Neural cell (in vitro differentiated cells): ENCODE measurements at regions not wholly inside any gene's neighbourhood (a gene's known extent, or its start where the extent isn't known, plus 50 kb on each side); places are given as distances from the start of the nearest gene placed in this dataset.

Source experiments
- H2AFZ ChIP-seq: fragments of 200-600, 300-800 bp; sonication (generic), shearing (Covaris generic); 2 replicates; pipeline ENCODE4 v1.6.0; 2014; ENCODE audit warnings: low read depth, mild to moderate bottlenecking, antibody characterized with exemption, low read length, moderate library complexity
- H3F3A ChIP-seq: fragments of 200-600 bp; shearing (Covaris generic); 2 replicates; pipeline ENCODE4 v1.6.1; 2016; ENCODE audit warnings: mild to moderate bottlenecking, moderate library complexity, mixed read lengths, antibody characterized with exemption, low read length; ENCODE audit not compliant: insufficient read depth, poor library complexity, severe bottlenecking
- H3K27ac ChIP-seq: fragments of 200-600, 300-800 bp; sonication (generic), shearing (Covaris generic); 2 replicates; pipeline ENCODE4 v1.5.1; 2014; ENCODE audit warnings: mild to moderate bottlenecking, low read length, moderate library complexity
- H3K27me3 ChIP-seq: fragments of 300-800, 200-600 bp; sonication (generic), shearing (Covaris generic); 2 replicates; pipeline ENCODE4 v1.6.0; 2014; ENCODE audit warnings: mild to moderate bottlenecking, low read depth, low read length, moderate library complexity; ENCODE audit not compliant: insufficient read depth
- H3K36me3 ChIP-seq: fragments of 300-800, 200-600 bp; sonication (generic), shearing (Covaris generic); 2 replicates; pipeline ENCODE4 v1.5.1; 2014; ENCODE audit warnings: mild to moderate bottlenecking, antibody characterized with exemption, low read length, moderate library complexity; ENCODE audit not compliant: insufficient read depth
- H3K4me2 ChIP-seq: fragments of 300-800, 200-600 bp; sonication (generic), shearing (Covaris generic); 2 replicates; pipeline ENCODE4 v1.6.0; 2014; ENCODE audit warnings: mild to moderate bottlenecking, low read length
- H3K4me3 ChIP-seq: fragments of 300-800, 200-600 bp; sonication (generic), shearing (Covaris generic); 2 replicates; pipeline ENCODE4 v1.5.1; 2014; ENCODE audit warnings: mild to moderate bottlenecking, low read length, moderate library complexity
- H3K79me2 ChIP-seq: fragments of 200-600 bp; shearing (Covaris generic); replicated peaks from 2 replicates; pipeline ENCODE4 v1.6.0; 2014; ENCODE audit warnings: mild to moderate bottlenecking, low read length, moderate library complexity; ENCODE audit not compliant: insufficient read depth
- H3K9ac ChIP-seq: fragments of 300-800, 200-600 bp; sonication (generic), shearing (Covaris generic); 2 replicates; pipeline ENCODE4 v1.6.1; 2016; ENCODE audit warnings: mild to moderate bottlenecking, low read length, mixed read lengths
- H3K9me2 ChIP-seq: fragments of 200-600 bp; shearing (Covaris generic); 2 replicates; pipeline ENCODE4 v1.6.1; 2016; ENCODE audit warnings: mild to moderate bottlenecking, low read length, mixed read lengths; ENCODE audit not compliant: insufficient read depth
- H3K9me3 ChIP-seq: fragments of 200-600, 300-800 bp; sonication (generic), shearing (Covaris generic); 2 replicates; pipeline ENCODE4 v1.6.1; 2016; ENCODE audit warnings: mild to moderate bottlenecking, mixed run types, low read length, moderate library complexity, mixed read lengths
- H4K20me1 ChIP-seq: fragments of 200-600 bp; shearing (Covaris generic); 2 replicates; pipeline ENCODE4 v1.6.1; 2016; ENCODE audit warnings: mild to moderate bottlenecking, mixed run types; ENCODE audit not compliant: insufficient read depth
- EP300 ChIP-seq: fragments of 450-650 bp; conservative IDR thresholded peaks from 2 replicates; pipeline ENCODE4 v1.6.1; 2014; ENCODE audit warnings: antibody characterized with exemption, mild to moderate bottlenecking, moderate library complexity; ENCODE audit not compliant: poor library complexity, severe bottlenecking
- EZH2 ChIP-seq: fragments of 200-600, 300-800 bp; shearing (Covaris generic), sonication (generic); IDR thresholded peaks from 2 replicates; pipeline ENCODE4 v1.6.1; 2014; ENCODE audit warnings: antibody characterized with exemption, low read length, borderline replicate concordance, mild to moderate bottlenecking; ENCODE audit not compliant: insufficient read depth, poor library complexity, severe bottlenecking
- MXI1 ChIP-seq: fragments of 450-650 bp; conservative IDR thresholded peaks from 2 replicates; pipeline ENCODE4 v1.6.1; 2014; ENCODE audit warnings: antibody characterized with exemption, mild to moderate bottlenecking; ENCODE audit not compliant: poor library complexity, severe bottlenecking
- POLR2AphosphoS5 ChIP-seq: IDR thresholded peaks from 2 replicates; pipeline ENCODE4 v1.6.1; 2012
- RAD21 ChIP-seq: fragments of 450-650 bp; conservative IDR thresholded peaks from 2 replicates; pipeline ENCODE4 v1.6.1; 2014; ENCODE audit warnings: antibody characterized with exemption, mild to moderate bottlenecking, moderate library complexity
- SMC3 ChIP-seq: fragments of 450-650 bp; conservative IDR thresholded peaks from 2 replicates; pipeline ENCODE4 v1.6.1; 2014; ENCODE audit warnings: antibody characterized with exemption, mild to moderate bottlenecking, moderate library complexity; ENCODE audit not compliant: poor library complexity
- TAF1 ChIP-seq: IDR thresholded peaks from 2 replicates; pipeline ENCODE4 v1.6.1; 2012; ENCODE audit warnings: low read depth
- TF ChIP-seq, protein P1 (sequence below): IDR thresholded peaks from 2 replicates; pipeline ENCODE4 v1.6.1; 2012; ENCODE audit warnings: borderline replicate concordance
- TF ChIP-seq, protein P2 (sequence below): fragments of 450-650 bp; IDR thresholded peaks from 2 replicates; pipeline ENCODE4 v1.5.1; 2014; ENCODE audit warnings: antibody characterized with exemption, mild to moderate bottlenecking, moderate library complexity; ENCODE audit not compliant: poor library complexity, severe bottlenecking

DNA sequence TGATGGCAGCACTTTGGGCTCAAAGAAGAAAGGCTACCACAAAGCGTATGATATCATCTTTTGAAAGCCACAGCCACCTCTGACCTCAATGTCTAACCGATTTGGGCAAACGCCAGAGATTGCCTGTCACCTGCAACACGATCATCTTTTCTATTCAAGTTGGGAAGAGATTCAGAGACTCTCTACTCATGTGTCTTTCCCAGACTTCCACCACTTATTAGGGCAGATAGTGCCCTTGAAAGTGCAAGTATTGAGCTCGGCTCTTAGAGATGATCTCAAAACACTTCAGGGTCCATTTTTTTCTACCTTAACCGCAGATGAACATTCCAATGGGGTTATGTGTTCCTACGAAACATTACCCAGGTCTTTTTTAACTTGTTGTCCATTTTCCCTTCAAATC is 213.7 kb downstream of the DRD1 start:
- Histone ChIP-seq H3F3A (no peaks in the 10 kb centered on the region), H2AFZ (no peak overlapping the region), H3K79me2 (no peaks in the 10 kb centered on the region), H3K9me2 (no peaks in the 10 kb centered on the region), H3K4me2 (no peak overlapping the region), H3K27ac (no peak overlapping the region), H3K9me3 (no peaks in the 10 kb centered on the region), H3K27me3 (no peaks in the 10 kb centered on the region), H3K9ac (no peak overlapping the region), H3K4me3 (no peak overlapping the region), H3K36me3 (no peaks in the 10 kb centered on the region), H4K20me1 (no peaks in the 10 kb centered on the region)
- TF ChIP-seq POLR2AphosphoS5, result no peak
- TF ChIP-seq, protein P1, sequence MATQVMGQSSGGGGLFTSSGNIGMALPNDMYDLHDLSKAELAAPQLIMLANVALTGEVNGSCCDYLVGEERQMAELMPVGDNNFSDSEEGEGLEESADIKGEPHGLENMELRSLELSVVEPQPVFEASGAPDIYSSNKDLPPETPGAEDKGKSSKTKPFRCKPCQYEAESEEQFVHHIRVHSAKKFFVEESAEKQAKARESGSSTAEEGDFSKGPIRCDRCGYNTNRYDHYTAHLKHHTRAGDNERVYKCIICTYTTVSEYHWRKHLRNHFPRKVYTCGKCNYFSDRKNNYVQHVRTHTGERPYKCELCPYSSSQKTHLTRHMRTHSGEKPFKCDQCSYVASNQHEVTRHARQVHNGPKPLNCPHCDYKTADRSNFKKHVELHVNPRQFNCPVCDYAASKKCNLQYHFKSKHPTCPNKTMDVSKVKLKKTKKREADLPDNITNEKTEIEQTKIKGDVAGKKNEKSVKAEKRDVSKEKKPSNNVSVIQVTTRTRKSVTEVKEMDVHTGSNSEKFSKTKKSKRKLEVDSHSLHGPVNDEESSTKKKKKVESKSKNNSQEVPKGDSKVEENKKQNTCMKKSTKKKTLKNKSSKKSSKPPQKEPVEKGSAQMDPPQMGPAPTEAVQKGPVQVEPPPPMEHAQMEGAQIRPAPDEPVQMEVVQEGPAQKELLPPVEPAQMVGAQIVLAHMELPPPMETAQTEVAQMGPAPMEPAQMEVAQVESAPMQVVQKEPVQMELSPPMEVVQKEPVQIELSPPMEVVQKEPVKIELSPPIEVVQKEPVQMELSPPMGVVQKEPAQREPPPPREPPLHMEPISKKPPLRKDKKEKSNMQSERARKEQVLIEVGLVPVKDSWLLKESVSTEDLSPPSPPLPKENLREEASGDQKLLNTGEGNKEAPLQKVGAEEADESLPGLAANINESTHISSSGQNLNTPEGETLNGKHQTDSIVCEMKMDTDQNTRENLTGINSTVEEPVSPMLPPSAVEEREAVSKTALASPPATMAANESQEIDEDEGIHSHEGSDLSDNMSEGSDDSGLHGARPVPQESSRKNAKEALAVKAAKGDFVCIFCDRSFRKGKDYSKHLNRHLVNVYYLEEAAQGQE, result no peak
- TF ChIP-seq MXI1, result no peak
- no peak for TF ChIP-seq SMC3
- TF ChIP-seq, protein P2, sequence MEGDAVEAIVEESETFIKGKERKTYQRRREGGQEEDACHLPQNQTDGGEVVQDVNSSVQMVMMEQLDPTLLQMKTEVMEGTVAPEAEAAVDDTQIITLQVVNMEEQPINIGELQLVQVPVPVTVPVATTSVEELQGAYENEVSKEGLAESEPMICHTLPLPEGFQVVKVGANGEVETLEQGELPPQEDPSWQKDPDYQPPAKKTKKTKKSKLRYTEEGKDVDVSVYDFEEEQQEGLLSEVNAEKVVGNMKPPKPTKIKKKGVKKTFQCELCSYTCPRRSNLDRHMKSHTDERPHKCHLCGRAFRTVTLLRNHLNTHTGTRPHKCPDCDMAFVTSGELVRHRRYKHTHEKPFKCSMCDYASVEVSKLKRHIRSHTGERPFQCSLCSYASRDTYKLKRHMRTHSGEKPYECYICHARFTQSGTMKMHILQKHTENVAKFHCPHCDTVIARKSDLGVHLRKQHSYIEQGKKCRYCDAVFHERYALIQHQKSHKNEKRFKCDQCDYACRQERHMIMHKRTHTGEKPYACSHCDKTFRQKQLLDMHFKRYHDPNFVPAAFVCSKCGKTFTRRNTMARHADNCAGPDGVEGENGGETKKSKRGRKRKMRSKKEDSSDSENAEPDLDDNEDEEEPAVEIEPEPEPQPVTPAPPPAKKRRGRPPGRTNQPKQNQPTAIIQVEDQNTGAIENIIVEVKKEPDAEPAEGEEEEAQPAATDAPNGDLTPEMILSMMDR, result no peak
- no peak for TF ChIP-seq EZH2
- TF ChIP-seq TAF1, result no peak

DNA sequence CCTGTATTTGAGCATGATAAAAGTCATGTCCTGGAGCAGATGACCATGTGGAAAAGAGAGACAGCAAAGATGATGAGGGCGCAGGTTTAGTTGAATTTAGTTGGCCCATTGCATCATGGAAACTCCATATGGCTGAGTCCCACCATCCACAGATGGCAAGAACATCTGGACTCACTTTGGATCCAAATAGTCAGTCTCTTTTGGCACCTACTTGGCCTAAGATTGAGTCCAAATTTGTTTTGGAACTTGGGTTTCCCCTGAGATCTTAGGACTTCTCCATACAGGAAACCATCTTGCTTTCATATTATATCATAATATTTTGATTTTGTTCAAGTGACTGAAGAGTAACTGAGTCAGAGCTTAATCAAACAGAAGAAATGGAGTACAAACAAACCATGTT is 217.5 kb downstream of the DRD1 start:
- Histone ChIP-seq H4K20me1 (no peaks in the 10 kb centered on the region), H3K36me3 (no peaks in the 10 kb centered on the region), H2AFZ (no peak overlapping the region), H3K9me2 (no peaks in the 10 kb centered on the region), H3F3A (no peaks in the 10 kb centered on the region), H3K4me3 (no peak overlapping the region), H3K4me2 (no peak overlapping the region), H3K9ac (no peak overlapping the region), H3K9me3 (no peaks in the 10 kb centered on the region), H3K27ac (no peak overlapping the region), H3K79me2 (no peaks in the 10 kb centered on the region), H3K27me3 (no peaks in the 10 kb centered on the region)
- TF ChIP-seq TAF1, result no peak
- no peak for TF ChIP-seq RAD21
- no peak for TF ChIP-seq POLR2AphosphoS5
- TF ChIP-seq, protein P2, result no peak
- no peak for TF ChIP-seq SMC3
- no peak for TF ChIP-seq MXI1
- TF ChIP-seq EP300, result no peak
- TF ChIP-seq EZH2, result no peak
- TF ChIP-seq, protein P1, result no peak
